Testis (tissue), 2 donors: ENCODE measurements at regions not wholly inside any gene's neighbourhood (a gene's known extent, or its start where the extent isn't known, plus 50 kb on each side); places are given as distances from the start of the nearest gene placed in this dataset.

Experiments
- DNase-seq: peaks from one replicate; pipeline ENCODE4 v3.0.0-alpha.2; 2019
- H3K27ac ChIP-seq, 2 donors: fragments of 200-600 bp; sonication (generic); one replicate each; pipeline ENCODE4 v1.5.1; 2019
- H3K27me3 ChIP-seq: fragments of 200-600 bp; sonication (generic); one replicate; pipeline ENCODE4 v1.5.1; 2019
- H3K36me3 ChIP-seq: fragments of 200-600 bp; sonication (generic); one replicate; pipeline ENCODE4 v1.5.1; 2017; ENCODE audit warnings: low read depth; ENCODE audit errors: missing control alignments
- H3K4me1 ChIP-seq: fragments of 200-600 bp; sonication (generic); one replicate; pipeline ENCODE4 v1.5.1; 2019
- H3K4me3 ChIP-seq, 2 donors: fragments of 200-600 bp; sonication (generic); one replicate each; pipeline ENCODE4 v1.5.1; 2017 to 2019
- H3K9me3 ChIP-seq: fragments of 200-600 bp; sonication (generic); one replicate; pipeline ENCODE4 v1.5.1; 2017
- POLR2A ChIP-seq: fragments of 450-650 bp; IDR thresholded peaks from one replicate; pipeline ENCODE4 v1.6.1; 2017; ENCODE audit warnings: antibody characterized with exemption, mild to moderate bottlenecking, moderate library complexity
- WGBS, 2 donors: methylation state at CpG; one replicate each; pipeline ENCODE4 v1.1.5; 2018; 5-methylcytosine and 5-hydroxymethylcytosine counted together
- intact Hi-C: fragments of 100-400 bp; cut with DNase I; formaldehyde crosslinking; loops from one replicate; pipeline ENCODE4 v1.15.1; 2023; ENCODE audit warnings: low total_unique reads
- TF ChIP-seq, protein P1 (sequence below), 3 experiments: fragments of 450-650 bp in 2 of 3; fragments of 200-600 bp in 1 of 3; sonication (generic) in 1 of 3; IDR thresholded peaks; one replicate each; pipeline ENCODE4 v1.5.1; 2016 to 2019; ENCODE audit warnings: antibody characterized with exemption in 3 of 3, mild to moderate bottlenecking in 2 of 3, moderate library complexity in 1 of 3

DNA sequence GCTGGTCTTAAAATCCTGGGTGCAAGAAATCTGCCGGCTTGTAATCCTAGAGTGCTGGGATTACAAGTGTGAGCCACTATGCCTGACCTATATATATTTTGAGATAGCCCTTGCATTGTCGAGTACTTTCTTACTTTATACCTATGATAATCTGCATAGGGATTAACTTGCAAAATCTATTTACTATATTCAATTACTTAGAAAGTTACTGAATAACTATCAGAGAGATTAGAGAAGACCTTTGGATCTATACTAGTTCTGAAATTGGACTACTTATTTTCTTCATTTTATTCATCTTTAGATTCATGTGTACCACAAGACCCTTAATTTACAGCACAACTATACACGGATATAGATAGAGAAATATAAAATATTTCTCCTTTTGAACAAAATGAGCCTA lies 1766.0 kb downstream of the NCAM2 start:
- intact Hi-C loops = no loop called here
- Histone ChIP-seq H3K27ac (no peak overlapping the region), H3K27me3 (no peaks in the 10 kb centered on the region), H3K4me3 (no peak overlapping the region), H3K4me1 (no peaks in the 10 kb centered on the region), H3K36me3 (no peaks in the 10 kb centered on the region), H3K9me3 (no peaks in the 10 kb centered on the region)
- TF ChIP-seq, protein P1, sequence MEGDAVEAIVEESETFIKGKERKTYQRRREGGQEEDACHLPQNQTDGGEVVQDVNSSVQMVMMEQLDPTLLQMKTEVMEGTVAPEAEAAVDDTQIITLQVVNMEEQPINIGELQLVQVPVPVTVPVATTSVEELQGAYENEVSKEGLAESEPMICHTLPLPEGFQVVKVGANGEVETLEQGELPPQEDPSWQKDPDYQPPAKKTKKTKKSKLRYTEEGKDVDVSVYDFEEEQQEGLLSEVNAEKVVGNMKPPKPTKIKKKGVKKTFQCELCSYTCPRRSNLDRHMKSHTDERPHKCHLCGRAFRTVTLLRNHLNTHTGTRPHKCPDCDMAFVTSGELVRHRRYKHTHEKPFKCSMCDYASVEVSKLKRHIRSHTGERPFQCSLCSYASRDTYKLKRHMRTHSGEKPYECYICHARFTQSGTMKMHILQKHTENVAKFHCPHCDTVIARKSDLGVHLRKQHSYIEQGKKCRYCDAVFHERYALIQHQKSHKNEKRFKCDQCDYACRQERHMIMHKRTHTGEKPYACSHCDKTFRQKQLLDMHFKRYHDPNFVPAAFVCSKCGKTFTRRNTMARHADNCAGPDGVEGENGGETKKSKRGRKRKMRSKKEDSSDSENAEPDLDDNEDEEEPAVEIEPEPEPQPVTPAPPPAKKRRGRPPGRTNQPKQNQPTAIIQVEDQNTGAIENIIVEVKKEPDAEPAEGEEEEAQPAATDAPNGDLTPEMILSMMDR (IDR thresholded peaks at IDR 0.05) = no peak
- TF ChIP-seq POLR2A = no peak
- WGBS, 2 donors = 73 to 84% methylated on average over 3 of the region's 3 CpGs
- no peak for DNase-seq

DNA sequence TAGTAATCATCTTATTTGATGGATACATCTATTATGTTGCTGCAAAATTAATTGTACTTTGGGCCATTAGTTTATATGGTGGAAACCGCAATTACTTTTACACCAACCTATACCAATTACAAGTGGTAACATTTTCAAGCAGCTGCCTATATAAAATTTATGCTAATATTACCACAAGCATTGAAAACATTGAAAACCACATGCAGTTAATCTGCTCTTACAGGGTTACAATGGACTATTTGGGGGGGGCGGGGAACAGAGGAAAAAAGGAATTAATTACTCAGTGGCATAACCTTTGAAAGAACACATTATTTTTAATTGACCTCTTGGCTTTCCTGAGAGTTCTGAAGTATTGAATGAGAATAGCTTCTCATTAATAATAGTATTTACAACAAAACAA lies 1793.2 kb downstream of the NCAM2 start:
- intact Hi-C loops = no loop called here
- WGBS, 2 donors = 47 to 78% methylated on average over 2 of the region's 2 CpGs

DNA sequence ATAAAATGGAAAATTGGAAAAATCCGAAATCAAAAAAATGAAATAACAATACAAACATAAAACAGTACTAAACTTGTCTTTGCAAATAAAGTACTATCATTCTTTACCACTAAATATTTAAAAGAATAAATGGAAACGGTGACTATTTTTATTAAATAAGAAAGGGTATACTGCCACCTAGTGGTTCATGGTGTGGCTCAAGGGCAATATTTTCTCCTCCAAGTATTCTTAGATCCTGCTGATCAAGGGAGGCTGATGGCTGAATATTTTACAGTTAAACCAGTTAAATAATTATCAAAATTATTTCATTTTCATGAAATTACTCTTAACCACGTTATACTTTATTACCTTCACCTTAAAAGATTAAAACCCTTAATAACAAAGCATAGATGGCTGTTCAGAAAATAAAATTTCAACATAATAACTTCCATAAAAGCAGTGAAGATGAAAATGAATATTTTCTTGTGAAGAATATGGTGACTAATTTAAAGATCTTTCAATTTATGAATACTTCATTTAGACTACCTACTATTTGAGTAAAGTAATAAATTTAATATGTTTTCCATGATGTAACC lies 1793.9 kb downstream of the NCAM2 start:
- 2 to 7% methylated on average over 3 of the region's 3 CpGs for WGBS, 2 donors
- Histone ChIP-seq H3K4me3 (no peak overlapping the region), H3K27me3 (no peaks in the 10 kb centered on the region), H3K27ac (no peak overlapping the region), H3K9me3 (no peaks in the 10 kb centered on the region), H3K36me3 (no peaks in the 10 kb centered on the region), H3K4me1 (no peaks in the 10 kb centered on the region)
- DNase-seq = peak; percentile 53
- TF ChIP-seq POLR2A = no peak
- TF ChIP-seq, protein P1 (IDR thresholded peaks at IDR 0.05) = peak; percentile 52 to 93 (median 53)
- intact Hi-C loops = no loop called here

More for the DNA sequence above, 1793.2 kb downstream of the NCAM2 start:
- Histone ChIP-seq H3K4me3 (no peak overlapping the region), H3K27ac (no peak overlapping the region), H3K36me3 (no peaks in the 10 kb centered on the region), H3K27me3 (no peaks in the 10 kb centered on the region), H3K9me3 (no peaks in the 10 kb centered on the region), H3K4me1 (no peaks in the 10 kb centered on the region)
- DNase-seq = no peak
- TF ChIP-seq, protein P1 (IDR thresholded peaks at IDR 0.05) = no peak
- TF ChIP-seq POLR2A = no peak

DNA sequence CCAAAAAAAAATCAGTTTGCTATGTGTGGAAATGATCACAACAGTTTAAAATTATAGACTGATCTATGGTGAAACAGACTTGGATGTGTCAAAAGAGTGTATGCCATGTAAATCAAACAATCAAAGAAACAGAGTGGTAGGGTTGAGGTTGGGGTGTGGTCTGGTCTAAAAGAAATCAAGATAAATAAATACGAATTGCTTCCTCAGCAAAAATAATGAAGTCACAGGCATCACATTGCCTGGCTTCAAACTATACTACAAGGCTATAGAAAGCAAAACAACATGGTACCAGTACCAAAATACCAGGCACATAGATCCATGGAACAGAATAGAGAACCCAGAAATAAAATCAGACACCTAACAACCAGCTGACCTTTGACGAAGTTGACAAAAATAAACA lies 1796.9 kb downstream of the NCAM2 start:
- no peak overlapping the region for H3K4me3 ChIP-seq
- H3K4me1 ChIP-seq = no peaks in the 10 kb centered on the region
- intact Hi-C loops = no loop called here
- TF ChIP-seq, protein P1 (IDR thresholded peaks at IDR 0.05) = no peak
- TF ChIP-seq POLR2A = no peak
- no peaks in the 10 kb centered on the region for H3K36me3 ChIP-seq
- no peaks in the 10 kb centered on the region for H3K27me3 ChIP-seq
- DNase-seq = no peak
- H3K9me3 ChIP-seq = no peaks in the 10 kb centered on the region
- H3K27ac ChIP-seq = no peak overlapping the region
- 85 to 87% methylated on average over 2 of the region's 2 CpGs for WGBS, 2 donors

DNA sequence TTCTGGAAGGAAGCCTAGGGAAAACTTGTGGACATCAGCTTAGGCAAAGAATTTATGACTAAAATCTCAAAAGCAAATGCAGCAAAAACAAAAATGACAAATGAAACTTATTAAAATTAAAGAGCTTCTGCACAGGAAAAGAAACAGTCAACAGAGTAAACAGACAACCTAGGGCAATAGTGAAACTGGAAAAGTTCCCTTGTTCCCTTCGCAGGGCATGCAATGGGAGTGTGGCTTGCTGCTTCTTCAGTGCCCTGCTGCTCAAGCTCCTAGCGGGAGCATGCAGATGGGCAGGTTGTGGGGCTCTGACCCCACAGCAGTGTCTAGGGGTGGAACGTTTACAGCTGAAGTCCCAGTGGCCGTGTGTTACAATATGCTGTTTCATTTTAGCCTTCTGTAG lies 1797.4 kb downstream of the NCAM2 start:
- WGBS, 2 donors = 27 to 64% methylated on average over 3 to 4 of the region's 4 CpGs
- Histone ChIP-seq H3K9me3 (no peaks in the 10 kb centered on the region), H3K4me3 (no peak overlapping the region), H3K4me1 (no peaks in the 10 kb centered on the region), H3K27me3 (no peaks in the 10 kb centered on the region), H3K36me3 (no peaks in the 10 kb centered on the region), H3K27ac (no peak overlapping the region)
- DNase-seq = no peak
- TF ChIP-seq, protein P1 (IDR thresholded peaks at IDR 0.05) = no peak
- no peak for TF ChIP-seq POLR2A
- intact Hi-C loops = no loop called here
